UCSD-AML1 (cell line): ENCODE measurements at regions not wholly inside any gene's neighbourhood (a gene's known extent, or its start where the extent isn't known, plus 50 kb on each side); places are given as distances from the start of the nearest gene placed in this dataset.
A peak's percentile ranks its signal among the peaks of the same experiment; 100 is the strongest.
"Not testable (repeated sequence)": the region's sequence is repeated elsewhere in the genome, so short reads cannot be mapped to it uniquely, and the experiment has no call there.

Source experiments
- DNase-seq: peaks from one replicate; lab custom pipeline; 2025; ENCODE audit not compliant: unreplicated experiment; lab: John Stamatoyannopoulos, UW

GRCh38 chrX:140074851-140075250 is 109.5 kb upstream of the CXorf66 start:
- not testable (repeated sequence) for DNase-seq

DNA sequence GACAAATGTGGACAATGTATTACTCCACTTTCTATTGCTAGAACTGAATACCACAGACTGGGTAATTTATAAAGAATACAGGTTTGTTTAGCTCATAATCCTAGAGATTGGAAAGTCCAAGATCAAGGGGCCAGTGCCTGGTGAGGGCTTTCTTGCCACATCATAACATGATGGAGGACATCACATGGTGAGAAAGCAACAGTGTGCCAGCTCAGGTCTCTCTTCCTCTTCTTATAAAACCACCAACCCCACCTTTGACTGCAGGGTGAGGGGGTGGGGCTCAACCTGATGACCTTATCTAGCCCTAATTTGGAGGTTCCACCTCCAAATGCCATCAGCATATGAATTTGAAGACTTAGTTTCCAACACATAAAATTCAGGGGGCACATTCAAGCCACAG is 105.7 kb upstream of the CXorf66 start:
- DNase-seq, result no peak

DNA sequence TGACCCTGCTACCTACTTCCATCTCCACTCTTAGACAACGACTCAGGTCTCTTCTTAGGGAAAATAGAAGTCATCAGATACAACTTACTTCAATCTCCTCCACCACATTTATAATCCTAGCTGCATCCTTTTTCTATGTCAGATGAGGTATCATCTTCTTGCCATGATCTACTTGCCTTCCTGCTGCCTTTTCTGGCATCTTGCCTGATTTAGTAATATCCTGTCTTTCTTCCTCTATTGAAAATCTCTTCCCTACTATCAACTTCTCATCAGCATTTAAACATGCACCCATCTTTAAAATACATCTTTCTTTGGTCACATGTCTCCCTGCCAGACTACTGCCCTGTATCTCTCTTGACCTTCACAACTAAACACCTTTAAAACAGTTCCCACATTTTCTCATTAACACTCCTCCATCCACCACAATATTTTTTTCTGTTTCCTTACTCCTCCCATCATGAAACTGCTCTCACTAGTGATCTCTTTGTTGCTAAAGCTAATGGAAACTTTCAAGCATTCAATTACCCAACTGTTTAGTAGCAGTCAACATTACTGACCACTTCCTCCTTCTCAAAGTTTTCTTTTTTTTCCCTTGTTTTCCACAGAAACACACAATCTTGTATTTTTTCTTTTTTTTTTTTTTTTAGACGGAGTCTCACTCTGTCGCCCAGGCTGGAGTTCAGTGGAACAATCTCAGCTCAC is 100.8 kb upstream of the CXorf66 start:
- no peak for DNase-seq

DNA sequence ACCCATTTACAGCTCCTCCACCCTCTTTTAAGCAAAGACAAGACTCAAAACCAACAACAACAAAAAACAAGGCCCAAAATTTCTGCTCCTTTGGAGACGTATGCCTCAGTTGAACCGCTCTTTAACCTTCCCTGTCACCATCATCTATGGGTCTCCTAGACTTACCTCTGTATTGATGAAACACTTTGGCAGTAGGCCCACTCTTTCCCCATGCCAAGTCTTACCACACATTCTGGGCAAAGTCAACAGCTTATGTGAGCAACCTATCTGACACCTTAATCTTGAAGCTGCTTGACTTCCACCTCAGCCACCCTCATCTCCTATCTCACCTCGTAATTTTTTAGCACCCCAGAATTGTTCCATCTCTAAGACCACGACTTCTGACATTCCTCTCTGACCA is 99.7 kb upstream of the CXorf66 start:
- DNase-seq, result no peak

DNA sequence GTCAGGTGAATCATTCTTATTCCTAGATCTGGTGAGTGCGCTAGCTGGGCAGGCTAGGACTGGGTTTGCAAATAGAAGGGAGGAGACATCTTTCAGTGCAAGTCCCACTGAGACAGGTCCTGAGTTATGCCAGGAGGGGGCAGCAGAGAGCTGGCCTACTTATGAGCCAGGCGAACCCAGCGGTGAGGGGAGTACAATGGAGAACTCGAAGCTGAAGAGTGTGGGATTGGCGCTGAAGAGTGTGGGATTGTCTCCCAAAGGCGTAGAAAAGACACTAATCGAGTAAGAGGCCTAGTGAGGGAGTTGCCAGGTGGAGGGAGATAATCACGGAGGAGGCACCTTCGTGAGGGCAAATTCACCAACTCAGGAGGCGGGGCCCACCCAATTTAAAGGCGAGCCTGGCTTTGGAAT is 91.7 kb upstream of the CXorf66 start:
- DNase-seq, result peak; percentile 64

DNA sequence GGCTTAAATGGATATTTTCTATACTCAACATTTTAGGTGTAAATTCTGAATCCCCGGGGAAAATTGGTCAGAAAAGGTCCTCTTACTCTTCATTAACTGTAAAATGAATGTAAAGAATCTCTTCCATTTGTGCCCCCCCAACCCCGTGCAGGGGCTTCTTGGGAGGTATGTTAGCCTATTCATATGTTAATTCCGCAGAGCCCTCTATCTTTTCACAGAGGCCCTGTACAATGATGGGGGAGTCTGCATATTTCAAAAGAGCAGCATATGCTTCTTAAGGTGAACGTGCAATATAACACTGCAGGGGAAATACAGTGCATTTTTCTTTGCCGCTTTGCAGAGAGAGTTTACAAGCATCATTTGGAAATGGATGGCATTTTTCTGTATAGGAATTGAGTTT is 88.5 kb upstream of the CXorf66 start:
- DNase-seq, result no peak

DNA sequence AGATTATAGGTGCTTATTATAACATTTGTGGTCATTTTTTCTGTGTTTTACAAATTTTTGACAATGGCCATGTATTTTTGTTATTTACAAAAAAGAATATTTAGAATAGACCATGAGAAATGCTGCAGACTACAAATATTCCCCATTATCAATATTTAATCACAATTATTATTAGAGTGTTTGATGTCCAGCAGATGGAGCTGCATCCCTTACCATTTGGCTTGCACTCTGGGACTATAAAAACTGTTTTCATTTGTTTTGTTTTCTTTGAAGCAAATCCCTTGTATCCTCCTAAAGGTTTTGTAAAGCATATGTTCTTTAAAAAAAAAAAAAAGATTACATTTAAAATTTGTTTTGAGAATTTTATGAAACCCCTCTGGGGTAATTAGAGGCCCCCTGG is 85.6 kb upstream of the CXorf66 start:
- DNase-seq, result no peak

DNA sequence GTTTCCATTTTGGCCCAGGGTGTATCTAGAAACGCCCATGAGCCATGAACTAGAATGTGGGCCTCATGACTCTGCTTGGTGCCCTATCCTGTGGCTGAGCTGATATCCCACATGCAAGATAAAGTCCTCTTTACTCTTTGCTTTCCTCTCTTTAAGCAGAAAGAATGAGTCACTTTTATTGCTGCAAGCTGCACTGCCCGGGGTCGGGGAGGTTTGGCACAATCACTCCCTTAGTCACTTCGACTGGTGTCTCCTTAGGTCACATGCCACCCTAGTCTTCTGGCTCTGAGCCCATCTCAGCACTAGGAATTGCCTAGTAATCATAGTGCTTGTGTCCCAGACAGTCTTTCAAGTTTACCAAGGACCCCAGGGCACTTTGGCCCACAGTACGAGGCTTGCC is 75.1 kb upstream of the CXorf66 start:
- no peak for DNase-seq

GRCh38 chrX:140038842-140039241 is 73.5 kb upstream of the CXorf66 start:
- DNase-seq, result no peak

GRCh38 chrX:140034916-140035315 is 69.6 kb upstream of the CXorf66 start:
- no peak for DNase-seq

- DNase-seq, result no peak
These were observed 57.2 kb upstream of the CXorf66 start for GRCh38 chrX:140022482-140022881.

DNA sequence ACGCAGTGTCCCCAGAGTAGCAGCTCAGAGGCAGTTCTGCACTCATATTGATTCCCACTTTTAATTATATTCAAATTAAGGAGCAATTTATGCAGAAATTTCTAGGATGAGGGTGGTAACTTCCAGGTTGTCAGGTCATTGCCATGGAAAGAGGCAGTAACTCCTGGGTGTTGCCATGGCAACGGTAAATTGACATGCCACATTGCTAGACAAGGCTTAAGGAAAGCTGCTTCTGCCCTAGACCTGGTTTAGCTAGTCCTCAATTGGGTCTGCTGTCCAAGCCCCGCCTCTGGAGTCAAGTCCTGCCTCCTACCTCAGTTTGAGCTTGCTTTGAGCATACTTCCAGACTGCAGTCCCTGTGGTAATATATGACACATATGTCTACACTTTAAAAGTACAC is 53.8 kb upstream of the CXorf66 start:
- not testable (repeated sequence) for DNase-seq
